ENCODE measurements at regions not wholly inside any gene's neighbourhood (a gene's known extent, or its start where the extent isn't known, plus 50 kb on each side); places are given as distances from the start of the nearest gene placed in this dataset.
A peak's percentile ranks its signal among the peaks of the same experiment; 100 is the strongest.

GRCh38 chr9:127553793-127554192, 58.3 kb upstream of the STXBP1 start:
- DNase-seq (ENCODE audit: low read depth in 1 of 2, low spot score in 1 of 2) = no peak
- TF ChIP-seq JUND (IDR thresholded peaks at IDR 0.05; ENCODE audit: low read depth) = no peak
- in situ Hi-C loops (cut with HindIII; ENCODE audit: low pct_unique_long_range_greater_than_20kb, low sequenced_read_pairs) = no loop called here

- in situ Hi-C loops (cut with HindIII; ENCODE audit: low pct_unique_long_range_greater_than_20kb, low sequenced_read_pairs) = no loop called here
- TF ChIP-seq JUND (IDR thresholded peaks at IDR 0.05; ENCODE audit: low read depth) = no peak
- DNase-seq (ENCODE audit: low read depth in 1 of 2, low spot score in 1 of 2) = no peak
These were observed 56.9 kb upstream of the STXBP1 start for GRCh38 chr9:127554966-127555839.

- peak; percentile 63 to 80 for DNase-seq (ENCODE audit: low read depth in 1 of 2, low spot score in 1 of 2)
- no peak for TF ChIP-seq JUND (IDR thresholded peaks at IDR 0.05; ENCODE audit: low read depth)
- in situ Hi-C loops (cut with HindIII; ENCODE audit: low pct_unique_long_range_greater_than_20kb, low sequenced_read_pairs) = no loop called here
These were observed 55.9 kb upstream of the STXBP1 start for GRCh38 chr9:127555840-127556820.

DNA sequence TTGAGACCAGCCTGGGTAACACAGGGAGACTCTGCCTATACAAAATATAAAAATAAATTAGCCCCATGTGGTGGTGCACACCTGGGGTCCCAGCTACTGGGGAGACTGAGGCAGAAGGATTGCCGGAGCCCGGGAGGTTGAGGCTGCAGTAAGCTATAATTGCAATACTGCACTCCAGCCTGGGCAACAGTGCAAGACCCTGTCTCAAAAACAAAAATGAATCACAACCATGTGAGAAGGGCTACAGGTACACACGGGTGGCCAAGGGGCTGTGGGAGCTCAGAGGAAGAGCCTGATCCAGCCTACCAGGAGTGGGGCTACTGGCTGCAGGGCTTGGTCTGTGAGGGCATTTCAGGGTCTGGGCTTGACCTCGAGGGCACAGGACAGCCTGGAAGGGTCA, 55.2 kb upstream of the STXBP1 start:
- in situ Hi-C loops (cut with HindIII; ENCODE audit: low pct_unique_long_range_greater_than_20kb, low sequenced_read_pairs) = no loop called here
- TF ChIP-seq JUND (IDR thresholded peaks at IDR 0.05; ENCODE audit: low read depth) = no peak
- DNase-seq (ENCODE audit: low read depth in 1 of 2, low spot score in 1 of 2) = no peak

- in situ Hi-C loops (cut with HindIII; ENCODE audit: low pct_unique_long_range_greater_than_20kb, low sequenced_read_pairs) = no loop called here
These were observed 54.6 kb upstream of the STXBP1 start for GRCh38 chr9:127557466-127557869.

DNA sequence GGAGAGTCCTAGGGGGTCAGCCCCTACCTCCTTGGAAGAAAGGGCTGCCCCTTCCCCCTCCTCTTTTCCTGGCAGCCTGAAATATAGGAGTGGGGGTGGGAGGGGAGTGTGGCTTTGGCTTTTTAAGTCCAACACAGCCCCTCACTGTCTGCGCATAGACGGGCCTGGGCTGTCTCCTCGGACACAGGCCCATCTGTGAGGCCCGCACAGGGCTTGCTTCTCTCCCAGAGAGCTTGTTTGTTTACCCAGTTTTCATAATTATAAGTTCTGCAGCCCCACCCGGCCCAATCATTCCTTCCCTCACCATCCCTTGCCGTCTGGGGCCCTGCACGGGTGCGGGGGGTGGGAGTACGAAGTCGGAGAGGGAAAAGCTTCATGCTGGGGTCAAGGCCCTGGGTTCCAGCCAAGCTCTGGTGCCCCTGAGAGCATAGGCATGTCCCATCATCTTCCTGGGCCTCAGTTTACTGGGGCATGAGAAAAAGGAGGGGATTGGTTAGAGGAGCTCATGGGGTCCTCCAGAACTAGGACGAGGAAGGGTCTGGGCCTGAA, 54.0 kb upstream of the STXBP1 start:
- no peak for DNase-seq (ENCODE audit: low read depth in 1 of 2, low spot score in 1 of 2)
- in situ Hi-C loops (cut with HindIII; ENCODE audit: low pct_unique_long_range_greater_than_20kb, low sequenced_read_pairs) = no loop called here
- TF ChIP-seq JUND (IDR thresholded peaks at IDR 0.05; ENCODE audit: low read depth) = no peak

More at GRCh38 chr9:127557466-127557869, 54.6 kb upstream of the STXBP1 start:
- DNase-seq (ENCODE audit: low read depth in 1 of 2, low spot score in 1 of 2) = no peak
- TF ChIP-seq JUND (IDR thresholded peaks at IDR 0.05; ENCODE audit: low read depth) = no peak

GRCh38 chr9:127558581-127559246, 53.4 kb upstream of the STXBP1 start:
- no peak for TF ChIP-seq JUND (IDR thresholded peaks at IDR 0.05; ENCODE audit: low read depth)
- DNase-seq (ENCODE audit: low read depth in 1 of 2, low spot score in 1 of 2) = no peak
- in situ Hi-C loops (cut with HindIII; ENCODE audit: low pct_unique_long_range_greater_than_20kb, low sequenced_read_pairs) = no loop called here

GRCh38 chr9:127559247-127559680, 52.8 kb upstream of the STXBP1 start:
- no peak for TF ChIP-seq JUND (IDR thresholded peaks at IDR 0.05; ENCODE audit: low read depth)
- in situ Hi-C loops (cut with HindIII; ENCODE audit: low pct_unique_long_range_greater_than_20kb, low sequenced_read_pairs) = no loop called here

DNA sequence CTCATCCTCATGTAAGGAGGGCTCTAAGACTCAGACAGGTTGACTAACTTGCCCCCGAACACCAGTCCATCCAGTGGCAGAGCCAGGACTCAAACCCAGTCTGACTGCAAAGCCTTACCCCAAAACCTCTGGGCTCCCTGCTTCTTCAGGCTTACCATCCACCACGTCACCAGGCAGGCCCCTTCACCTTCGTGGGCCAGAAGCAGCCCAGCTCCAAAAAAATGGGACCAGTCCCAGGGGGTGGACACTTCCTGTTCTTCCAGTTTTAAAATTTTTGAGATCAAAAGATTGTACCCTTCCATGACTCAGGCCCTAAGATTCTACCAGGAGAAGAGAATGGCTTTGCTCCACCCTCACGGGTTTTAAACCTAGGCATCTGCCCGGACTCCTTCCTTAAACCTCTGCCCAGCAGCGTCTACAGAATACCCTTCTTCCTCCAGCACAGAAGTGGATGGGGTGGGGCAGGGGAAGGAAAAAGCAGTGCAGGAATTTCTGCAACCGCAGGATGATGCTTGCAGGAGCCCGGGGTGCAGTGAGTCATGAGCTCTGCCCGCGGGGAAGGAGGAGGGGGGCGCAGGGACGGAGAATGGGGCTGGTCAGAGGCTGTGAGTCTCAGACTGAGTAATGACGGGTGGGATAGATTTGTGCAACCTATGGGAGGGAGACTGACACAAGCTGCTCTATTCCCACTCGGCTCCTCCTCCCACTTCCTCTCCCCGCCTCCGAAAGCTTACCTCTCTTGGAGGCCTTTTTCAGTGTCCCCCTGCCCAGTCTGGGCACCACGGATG, 50.4 kb upstream of the STXBP1 start:
- in situ Hi-C loops (cut with HindIII; ENCODE audit: low pct_unique_long_range_greater_than_20kb, low sequenced_read_pairs) = no loop called here
- TF ChIP-seq JUND (IDR thresholded peaks at IDR 0.05; ENCODE audit: low read depth) = no peak; the same call in 1 of the 2 replicates
- DNase-seq (ENCODE audit: low read depth in 1 of 2, low spot score in 1 of 2) = peak; percentile 63 to 90

More at GRCh38 chr9:127559247-127559680, 52.8 kb upstream of the STXBP1 start:
- DNase-seq (ENCODE audit: low read depth in 1 of 2, low spot score in 1 of 2) = no peak
